Effector memory CD8-positive, alpha-beta T cell (primary cell): ENCODE measurements at regions not wholly inside any gene's neighbourhood (a gene's known extent, or its start where the extent isn't known, plus 50 kb on each side); places are given as distances from the start of the nearest gene placed in this dataset.

ENCODE experiments used
- ATAC-seq: fragments of 150-1000 bp; cut with Tn5 transposase; replicated peaks from 2 replicates; pipeline ENCODE4 v1.10.0; 2021; ENCODE audit warnings: mild to moderate bottlenecking, moderate library complexity
- DNase-seq, 3 experiments: peaks; one replicate each; pipeline ENCODE4 v3.0.0; 2021
- H3K27ac Mint-ChIP-seq, 2 donors: one replicate each; pipeline ENCODE4 v1.8.0; 2022; ENCODE audit warnings: mild to moderate bottlenecking in 2 of 2, mixed read lengths in 2 of 2, moderate library complexity in 2 of 2
- H3K27me3 Mint-ChIP-seq, 2 donors: one replicate each; pipeline ENCODE4 v1.8.0; 2022; ENCODE audit warnings: mixed read lengths in 2 of 2
- H3K36me3 Mint-ChIP-seq: one replicate; pipeline ENCODE4 v1.8.0; 2022; ENCODE audit warnings: mild to moderate bottlenecking, moderate library complexity, mixed read lengths; ENCODE audit not compliant: insufficient read depth
- H3K4me1 Mint-ChIP-seq, 2 donors: one replicate each; pipeline ENCODE4 v1.8.0; 2022; ENCODE audit warnings: low read depth in 2 of 2, mixed read lengths in 2 of 2
- H3K4me3 Mint-ChIP-seq, 2 donors: one replicate each; pipeline ENCODE4 v1.8.0; 2022; ENCODE audit warnings: mild to moderate bottlenecking in 2 of 2, mixed read lengths in 2 of 2, moderate library complexity in 2 of 2
- H3K9me3 Mint-ChIP-seq, 2 donors: one replicate each; pipeline ENCODE4 v1.8.0; 2022; ENCODE audit warnings: mixed read lengths in 2 of 2

- DNase-seq, result no peak
- no peaks in the 10 kb centered on the region for H3K36me3 Mint-ChIP-seq
- H3K4me3 Mint-ChIP-seq, result peak overlapping the region; percentile 4 to 58
- peak; percentile 81 for ATAC-seq
- H3K27me3 Mint-ChIP-seq, result peaks cover 0 to 18% of the 10 kb centered on the region in 2 donors
- peaks cover 0 to 1% of the 10 kb centered on the region in 2 donors for H3K9me3 Mint-ChIP-seq
- peak overlapping the region; percentile 36 to 75 for H3K27ac Mint-ChIP-seq
- H3K4me1 Mint-ChIP-seq, result peaks cover 11 to 13% of the 10 kb centered on the region in 2 donors
These were observed 162.0 kb downstream of the KLF6 start for GRCh38 chr10:3622845-3623621.

GRCh38 chr10:3622427-3622826, 162.6 kb downstream of the KLF6 start:
- ATAC-seq, result peak; percentile 25
- Mint-ChIP-seq H3K27me3 (peaks cover 0 to 18% of the 10 kb centered on the region in 2 donors), H3K27ac (peak overlapping the region; percentile 36 to 75), H3K36me3 (no peaks in the 10 kb centered on the region), H3K9me3 (peaks cover 0 to 1% of the 10 kb centered on the region in 2 donors), H3K4me1 (peaks cover 11 to 13% of the 10 kb centered on the region in 2 donors), H3K4me3 (peak overlapping the region; percentile 4 to 58)
- DNase-seq, result no peak

GRCh38 chr10:3620818-3621217, 164.2 kb downstream of the KLF6 start:
- Mint-ChIP-seq H3K4me1 (peaks cover 11 to 13% of the 10 kb centered on the region in 2 donors), H3K27ac (no peak overlapping the region), H3K27me3 (peaks cover 0 to 18% of the 10 kb centered on the region in 2 donors), H3K9me3 (peaks cover 0 to 1% of the 10 kb centered on the region in 2 donors), H3K36me3 (no peaks in the 10 kb centered on the region), H3K4me3 (no peak overlapping the region)
- DNase-seq, result no peak
- ATAC-seq, result no peak

GRCh38 chr10:3619241-3619640, 165.8 kb downstream of the KLF6 start:
- DNase-seq, result no peak
- H3K27ac Mint-ChIP-seq, result no peak overlapping the region
- ATAC-seq, result no peak
- H3K4me3 Mint-ChIP-seq, result no peak overlapping the region
- peaks cover 0 to 18% of the 10 kb centered on the region in 2 donors for H3K27me3 Mint-ChIP-seq
- peaks cover 0 to 1% of the 10 kb centered on the region in 2 donors for H3K9me3 Mint-ChIP-seq
- H3K4me1 Mint-ChIP-seq, result peaks cover 11 to 13% of the 10 kb centered on the region in 2 donors
- H3K36me3 Mint-ChIP-seq, result no peaks in the 10 kb centered on the region

- Mint-ChIP-seq H3K4me1 (no peaks in the 10 kb centered on the region), H3K27ac (no peak overlapping the region), H3K27me3 (peaks cover 0 to 18% of the 10 kb centered on the region in 2 donors), H3K36me3 (no peaks in the 10 kb centered on the region), H3K4me3 (no peak overlapping the region), H3K9me3 (peaks cover 1 to 4% of the 10 kb centered on the region in 2 donors)
- DNase-seq, result no peak
- no peak for ATAC-seq
These were observed 168.1 kb downstream of the KLF6 start for GRCh38 chr10:3616880-3617279.

- ATAC-seq (no peak), DNase-seq (no peak)
- no peak overlapping the region for H3K27ac Mint-ChIP-seq
- H3K4me3 Mint-ChIP-seq, result no peak overlapping the region
- no peaks in the 10 kb centered on the region for H3K4me1 Mint-ChIP-seq
- no peaks in the 10 kb centered on the region for H3K36me3 Mint-ChIP-seq
- H3K27me3 Mint-ChIP-seq, result peaks cover 0 to 6% of the 10 kb centered on the region in 2 donors
- peaks cover 4 to 23% of the 10 kb centered on the region in 2 donors for H3K9me3 Mint-ChIP-seq
These were observed 171.7 kb downstream of the KLF6 start for GRCh38 chr10:3613318-3613717.

GRCh38 chr10:3612183-3613001, 172.6 kb downstream of the KLF6 start:
- Mint-ChIP-seq H3K4me1 (no peaks in the 10 kb centered on the region), H3K27me3 (peaks cover 0 to 6% of the 10 kb centered on the region in 2 donors), H3K27ac (no peak overlapping the region), H3K9me3 (peaks cover 6 to 28% of the 10 kb centered on the region in 2 donors), H3K4me3 (no peak overlapping the region), H3K36me3 (no peaks in the 10 kb centered on the region)
- no peak for DNase-seq
- ATAC-seq, result no peak

GRCh38 chr10:3606309-3606708, 178.7 kb downstream of the KLF6 start:
- Mint-ChIP-seq H3K9me3 (peaks cover 6 to 18% of the 10 kb centered on the region in 2 donors), H3K27me3 (peaks cover 0 to 24% of the 10 kb centered on the region in 2 donors), H3K27ac (no peak overlapping the region), H3K4me3 (no peak overlapping the region), H3K4me1 (no peaks in the 10 kb centered on the region), H3K36me3 (peaks cover 2% of the 10 kb centered on the region)
- no peak for DNase-seq
- ATAC-seq, result no peak

GRCh38 chr10:3605882-3606281, 179.1 kb downstream of the KLF6 start:
- H3K4me1 Mint-ChIP-seq, result no peaks in the 10 kb centered on the region
- peaks cover 0 to 26% of the 10 kb centered on the region in 2 donors for H3K27me3 Mint-ChIP-seq
- ATAC-seq (no peak), DNase-seq (no peak)
- peaks cover 2% of the 10 kb centered on the region for H3K36me3 Mint-ChIP-seq
- H3K4me3 Mint-ChIP-seq, result no peak overlapping the region
- H3K9me3 Mint-ChIP-seq, result peaks cover 6 to 16% of the 10 kb centered on the region in 2 donors
- no peak overlapping the region for H3K27ac Mint-ChIP-seq

GRCh38 chr10:3595736-3596135, 189.3 kb downstream of the KLF6 start:
- Mint-ChIP-seq H3K27me3 (peaks cover 38 to 54% of the 10 kb centered on the region in 2 donors), H3K36me3 (no peaks in the 10 kb centered on the region), H3K4me3 (no peak overlapping the region), H3K4me1 (peaks cover 0 to 4% of the 10 kb centered on the region in 2 donors), H3K9me3 (no peaks in the 10 kb centered on the region), H3K27ac (no peak overlapping the region)
- ATAC-seq (no peak), DNase-seq (no peak)

- Mint-ChIP-seq H3K4me3 (no peak overlapping the region), H3K27ac (no peak overlapping the region), H3K27me3 (peaks cover 52 to 67% of the 10 kb centered on the region in 2 donors), H3K9me3 (no peaks in the 10 kb centered on the region), H3K4me1 (peaks cover 0 to 4% of the 10 kb centered on the region in 2 donors), H3K36me3 (no peaks in the 10 kb centered on the region)
- DNase-seq, result no peak
- ATAC-seq, result no peak
These were observed 191.4 kb downstream of the KLF6 start for GRCh38 chr10:3593611-3594010.

GRCh38 chr10:3592424-3592823, 192.6 kb downstream of the KLF6 start:
- peaks cover 59 to 75% of the 10 kb centered on the region in 2 donors for H3K27me3 Mint-ChIP-seq
- no peak overlapping the region for H3K4me3 Mint-ChIP-seq
- ATAC-seq (no peak), DNase-seq (no peak)
- no peaks in the 10 kb centered on the region for H3K36me3 Mint-ChIP-seq
- H3K4me1 Mint-ChIP-seq, result peaks cover 0 to 1% of the 10 kb centered on the region in 2 donors
- H3K9me3 Mint-ChIP-seq, result no peaks in the 10 kb centered on the region
- H3K27ac Mint-ChIP-seq, result no peak overlapping the region

- DNase-seq, result no peak
These were observed 196.2 kb downstream of the KLF6 start for GRCh38 chr10:3588816-3589215.

More at GRCh38 chr10:3588816-3589215, 196.2 kb downstream of the KLF6 start:
- H3K9me3 Mint-ChIP-seq, result no peaks in the 10 kb centered on the region
- H3K27me3 Mint-ChIP-seq, result peaks cover 71 to 95% of the 10 kb centered on the region in 2 donors
- no peak for ATAC-seq
- H3K4me3 Mint-ChIP-seq, result no peak overlapping the region
- H3K4me1 Mint-ChIP-seq, result peaks cover 0 to 5% of the 10 kb centered on the region in 2 donors
- no peaks in the 10 kb centered on the region for H3K36me3 Mint-ChIP-seq
- H3K27ac Mint-ChIP-seq, result no peak overlapping the region
